Astrocyte of the cerebellum (primary cell): ENCODE measurements at regions not wholly inside any gene's neighbourhood (a gene's known extent, or its start where the extent isn't known, plus 50 kb on each side); places are given as distances from the start of the nearest gene placed in this dataset.

Experiments
- DNase-seq: peaks from one replicate; pipeline ENCODE4 v3.0.0-alpha.2; 2011; ENCODE audit warnings: low read depth
- H3K4me3 ChIP-seq: 2 replicates; pipeline ENCODE4 v1.5.1; 2011; ENCODE audit warnings: mild to moderate bottlenecking, low read depth, low read length, moderate library complexity
- CTCF ChIP-seq: IDR thresholded peaks from 2 replicates; pipeline ENCODE4 v1.5.1; 2012; ENCODE audit warnings: low read length, low read depth, moderate library complexity, mild to moderate bottlenecking; ENCODE audit errors: missing control alignments
- in situ Hi-C: cut with HindIII; loops from 2 replicates; pipeline ENCODE4 v1.10.0; 2017; ENCODE audit warnings: low sequenced_read_pairs

GRCh38 chr2:64937687-64938491, 51.3 kb upstream of the SLC1A4 start:
- no peak for TF ChIP-seq CTCF
- in situ Hi-C loops: loop anchor here (25.0 kb wide), 1 partner anchor 99 kb away; no protein-coding TSS in a partner anchor
- no peak for DNase-seq
- no peak overlapping the region for H3K4me3 ChIP-seq

GRCh38 chr2:64938607-64939285, 50.5 kb upstream of the SLC1A4 start:
- H3K4me3 ChIP-seq: no peak overlapping the region
- DNase-seq: no peak
- in situ Hi-C loops: loop anchor here (25.0 kb wide), 1 partner anchor 99 kb away; no protein-coding TSS in a partner anchor
- TF ChIP-seq CTCF: no peak

GRCh38 chr2:64939332-64939917, 49.8 kb upstream of the SLC1A4 start:
- in situ Hi-C loops: loop anchor here (25.0 kb wide), 1 partner anchor 98 kb away; no protein-coding TSS in a partner anchor
- H3K4me3 ChIP-seq: no peak overlapping the region
- no peak for TF ChIP-seq CTCF
- DNase-seq: no peak
